Left ventricle myocardium inferior (tissue), 1 donor: ENCODE measurements at regions not wholly inside any gene's neighbourhood (a gene's known extent, or its start where the extent isn't known, plus 50 kb on each side); places are given as distances from the start of the nearest gene placed in this dataset.
"Not testable (repeated sequence)": the region's sequence is repeated elsewhere in the genome, so short reads cannot be mapped to it uniquely, and the experiment has no call there.

Experiments used
- DNase-seq: peaks from one replicate; pipeline ENCODE4 v3.0.0-alpha.2; 2020
- H3K27ac ChIP-seq: fragments of 200-600 bp; replicated peaks from 2 replicates; pipeline ENCODE4 v1.8.0; 2021
- H3K27me3 ChIP-seq: fragments of 200-600 bp; 2 replicates; pipeline ENCODE4 v1.8.0; 2021; ENCODE audit warnings: low read depth
- H3K36me3 ChIP-seq: fragments of 200-600 bp; 2 replicates; pipeline ENCODE4 v1.8.0; 2021
- H3K4me1 ChIP-seq: fragments of 200-600 bp; 2 replicates; pipeline ENCODE4 v1.8.0; 2021
- H3K4me3 ChIP-seq: fragments of 200-600 bp; 2 replicates; pipeline ENCODE4 v1.8.0; 2021; ENCODE audit warnings: mild to moderate bottlenecking, moderate library complexity
- H3K9me3 ChIP-seq: fragments of 200-600 bp; replicated peaks from 2 replicates; pipeline ENCODE4 v1.8.0; 2021
- intact Hi-C: fragments of 100-400 bp; cut with micrococcal nuclease; formaldehyde crosslinking; loops from one replicate; pipeline ENCODE4 v1.11.0; 2022
- TF ChIP-seq, protein P1 (sequence below): fragments of 200-600 bp; IDR thresholded peaks from 2 replicates; pipeline ENCODE4 v1.8.0; 2021; ENCODE audit warnings: antibody characterized with exemption, mild to moderate bottlenecking, borderline replicate concordance
- donor health status: DM: no; HTN: yes; CAD: no; lungs with severe emphysema.

GRCh38 chr17:68760141-68760475, 158.9 kb upstream of the FAM20A start:
- H3K27ac ChIP-seq = no peak overlapping the region

DNA sequence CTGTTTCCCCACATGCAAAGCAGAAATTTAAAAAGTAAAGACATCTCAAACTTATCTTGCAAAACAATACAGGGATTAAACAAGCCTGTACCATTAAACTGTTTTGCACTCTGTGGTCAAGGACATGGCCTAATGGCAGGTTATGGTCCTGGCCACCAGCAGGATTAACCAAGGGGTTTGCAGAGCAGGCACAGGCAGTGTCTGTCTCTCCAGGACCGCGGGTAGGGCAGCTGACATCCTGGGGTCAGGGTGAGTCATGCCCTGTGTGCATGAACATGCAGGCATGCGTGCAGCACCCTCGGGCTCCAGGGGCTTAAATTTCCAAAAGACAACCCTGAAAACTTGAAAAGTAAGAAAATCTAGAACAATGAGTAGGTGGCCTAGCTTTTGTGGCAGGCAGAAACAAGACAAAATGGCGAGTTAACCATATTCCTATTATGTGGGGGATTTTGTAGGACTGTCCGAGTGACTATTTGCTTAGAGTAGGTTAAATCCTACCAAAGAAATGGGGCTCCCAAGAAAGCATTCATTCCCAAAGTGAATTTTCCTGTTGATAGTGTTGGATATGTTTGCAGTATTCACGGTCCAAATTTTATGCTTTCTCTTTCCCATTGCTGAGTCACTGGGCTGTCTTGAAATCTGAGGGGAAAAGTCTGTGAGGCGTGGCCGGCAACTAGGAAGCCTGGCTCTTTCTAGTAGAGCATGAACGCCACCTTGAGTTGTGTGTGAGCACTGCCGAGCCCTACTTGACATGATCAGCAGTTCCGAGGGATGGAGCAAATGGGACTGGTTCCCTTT, 158.4 kb upstream of the FAM20A start:
- Histone ChIP-seq H3K9me3 (no peaks in the 10 kb centered on the region), H3K27me3 (no peaks in the 10 kb centered on the region), H3K4me1 (peaks cover 10% of the 10 kb centered on the region), H3K4me3 (peak overlapping the region; percentile 51), H3K36me3 (no peaks in the 10 kb centered on the region), H3K27ac (peak overlapping the region; percentile 87)
- intact Hi-C loops = no loop called here
- DNase-seq = peak; percentile 85
- TF ChIP-seq, protein P1, sequence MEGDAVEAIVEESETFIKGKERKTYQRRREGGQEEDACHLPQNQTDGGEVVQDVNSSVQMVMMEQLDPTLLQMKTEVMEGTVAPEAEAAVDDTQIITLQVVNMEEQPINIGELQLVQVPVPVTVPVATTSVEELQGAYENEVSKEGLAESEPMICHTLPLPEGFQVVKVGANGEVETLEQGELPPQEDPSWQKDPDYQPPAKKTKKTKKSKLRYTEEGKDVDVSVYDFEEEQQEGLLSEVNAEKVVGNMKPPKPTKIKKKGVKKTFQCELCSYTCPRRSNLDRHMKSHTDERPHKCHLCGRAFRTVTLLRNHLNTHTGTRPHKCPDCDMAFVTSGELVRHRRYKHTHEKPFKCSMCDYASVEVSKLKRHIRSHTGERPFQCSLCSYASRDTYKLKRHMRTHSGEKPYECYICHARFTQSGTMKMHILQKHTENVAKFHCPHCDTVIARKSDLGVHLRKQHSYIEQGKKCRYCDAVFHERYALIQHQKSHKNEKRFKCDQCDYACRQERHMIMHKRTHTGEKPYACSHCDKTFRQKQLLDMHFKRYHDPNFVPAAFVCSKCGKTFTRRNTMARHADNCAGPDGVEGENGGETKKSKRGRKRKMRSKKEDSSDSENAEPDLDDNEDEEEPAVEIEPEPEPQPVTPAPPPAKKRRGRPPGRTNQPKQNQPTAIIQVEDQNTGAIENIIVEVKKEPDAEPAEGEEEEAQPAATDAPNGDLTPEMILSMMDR = peak; percentile 93

More at GRCh38 chr17:68760141-68760475, 158.9 kb upstream of the FAM20A start:
- H3K4me1 ChIP-seq = peaks cover 10% of the 10 kb centered on the region
- H3K9me3 ChIP-seq = no peaks in the 10 kb centered on the region
- TF ChIP-seq, protein P1 = peak; percentile 23
- no peak for DNase-seq
- H3K27me3 ChIP-seq = no peaks in the 10 kb centered on the region
- intact Hi-C loops = no loop called here
- no peak overlapping the region for H3K4me3 ChIP-seq
- H3K36me3 ChIP-seq = no peaks in the 10 kb centered on the region

GRCh38 chr17:68759002-68759342, 157.8 kb upstream of the FAM20A start:
- no peaks in the 10 kb centered on the region for H3K9me3 ChIP-seq
- H3K27ac ChIP-seq = peak overlapping the region; percentile 87
- TF ChIP-seq, protein P1 = no peak
- no peaks in the 10 kb centered on the region for H3K36me3 ChIP-seq
- no peak for DNase-seq
- H3K4me3 ChIP-seq = no peak overlapping the region
- H3K27me3 ChIP-seq = no peaks in the 10 kb centered on the region
- H3K4me1 ChIP-seq = peaks cover 10% of the 10 kb centered on the region
- intact Hi-C loops = no loop called here

GRCh38 chr17:68757866-68758757, 156.9 kb upstream of the FAM20A start:
- H3K4me1 ChIP-seq, DNase-seq, intact Hi-C loops, H3K27me3 ChIP-seq, H3K4me3 ChIP-seq, H3K9me3 ChIP-seq, H3K36me3 ChIP-seq, H3K27ac ChIP-seq: not testable (repeated sequence)

- H3K27me3 ChIP-seq = no peaks in the 10 kb centered on the region
- DNase-seq = no peak
- H3K9me3 ChIP-seq = no peaks in the 10 kb centered on the region
- H3K27ac ChIP-seq = no peak overlapping the region
- no peak overlapping the region for H3K4me3 ChIP-seq
- peaks cover 2% of the 10 kb centered on the region for H3K4me1 ChIP-seq
- TF ChIP-seq, protein P1 = no peak
- intact Hi-C loops = no loop called here
- no peaks in the 10 kb centered on the region for H3K36me3 ChIP-seq
Observed at GRCh38 chr17:68753985-68754769, 153.0 kb upstream of the FAM20A start.
